ENCODE measurements at regions not wholly inside any gene's neighbourhood (a gene's known extent, or its start where the extent isn't known, plus 50 kb on each side); places are given as distances from the start of the nearest gene placed in this dataset.

GRCh38 chr2:104118889-104119288 is 735.0 kb upstream of the POU3F3 start:
- DNase-seq (ENCODE audit: insufficient read length, low spot score) (no peak), FAIRE-seq (no peak)

DNA sequence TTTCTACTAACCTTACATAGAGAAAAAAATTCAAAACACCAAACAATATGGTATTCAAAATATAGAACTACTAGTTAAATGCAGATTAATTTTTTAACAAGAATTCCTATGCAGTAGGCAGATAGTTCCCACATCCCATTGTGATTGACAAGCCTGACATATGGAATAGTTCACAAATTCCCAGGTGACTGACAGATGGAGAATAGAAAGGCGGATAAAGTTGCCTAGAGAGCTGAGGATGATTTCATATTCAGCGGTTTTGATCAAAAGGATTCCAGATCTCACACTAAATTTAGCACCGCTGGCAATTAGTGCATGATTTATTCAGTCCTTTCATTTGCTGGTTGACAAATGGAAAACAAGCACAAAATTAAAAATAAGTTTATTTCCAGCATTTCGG is 733.7 kb upstream of the POU3F3 start:
- no peak for DNase-seq (ENCODE audit: insufficient read length, low spot score)
- FAIRE-seq = no peak

DNA sequence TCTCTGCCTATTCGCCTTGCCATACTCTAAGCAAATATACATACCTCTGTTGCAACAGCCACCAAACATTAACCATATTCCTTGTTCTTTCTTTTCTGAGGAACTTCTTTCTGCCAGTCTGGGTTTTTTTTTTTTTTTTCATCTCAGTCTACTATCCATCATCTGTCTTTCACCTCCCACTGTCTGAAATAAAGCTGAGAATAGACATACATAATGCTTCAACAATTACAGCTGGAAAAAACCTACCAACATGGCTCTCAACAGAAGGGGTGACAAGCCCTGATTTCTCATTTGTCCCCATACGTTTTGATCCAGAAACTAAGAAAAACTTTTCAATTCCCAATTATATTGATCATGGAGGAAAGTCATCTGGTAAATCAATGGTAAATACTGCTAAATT is 728.8 kb upstream of the POU3F3 start:
- DNase-seq (ENCODE audit: insufficient read length, low spot score) (no peak), FAIRE-seq (no peak)

DNA sequence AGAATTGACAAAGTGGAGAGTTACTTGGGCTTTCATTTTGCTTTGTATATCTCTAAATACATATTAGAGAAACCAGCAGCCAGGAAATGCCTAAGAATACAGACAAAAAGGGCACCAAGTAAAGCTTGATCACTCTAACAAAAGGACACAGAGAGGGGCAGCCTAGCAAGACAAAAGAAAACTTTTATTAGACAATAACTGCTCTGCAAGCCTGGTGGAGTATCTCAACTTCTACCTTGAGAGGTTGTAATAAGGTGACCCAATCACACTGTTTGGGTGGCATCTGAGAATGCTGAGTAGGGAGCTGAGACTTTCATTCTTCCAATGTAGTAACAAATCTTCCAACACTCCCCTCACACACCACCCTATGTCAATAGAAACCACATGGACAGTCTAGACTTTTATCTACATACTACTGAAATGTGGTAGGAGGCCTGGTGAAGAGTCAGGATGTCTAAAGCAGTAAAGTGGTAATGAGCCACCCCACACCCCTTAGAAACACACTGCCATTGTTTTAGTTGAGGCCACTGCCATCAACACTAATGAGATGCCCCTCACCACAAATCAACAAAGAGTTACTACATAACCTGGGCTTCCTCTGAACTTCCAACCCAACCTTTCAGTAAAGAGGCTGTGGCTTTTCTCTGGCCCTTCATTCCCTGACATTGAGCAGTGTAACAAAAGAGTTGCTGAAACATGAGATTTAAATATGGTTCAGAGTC is 726.7 kb upstream of the POU3F3 start:
- no peak for FAIRE-seq
- DNase-seq (ENCODE audit: insufficient read length, low spot score) = no peak

- DNase-seq (ENCODE audit: insufficient read length, low spot score) = no peak
- FAIRE-seq = no peak
These were observed 713.6 kb upstream of the POU3F3 start for GRCh38 chr2:104140361-104140760.

DNA sequence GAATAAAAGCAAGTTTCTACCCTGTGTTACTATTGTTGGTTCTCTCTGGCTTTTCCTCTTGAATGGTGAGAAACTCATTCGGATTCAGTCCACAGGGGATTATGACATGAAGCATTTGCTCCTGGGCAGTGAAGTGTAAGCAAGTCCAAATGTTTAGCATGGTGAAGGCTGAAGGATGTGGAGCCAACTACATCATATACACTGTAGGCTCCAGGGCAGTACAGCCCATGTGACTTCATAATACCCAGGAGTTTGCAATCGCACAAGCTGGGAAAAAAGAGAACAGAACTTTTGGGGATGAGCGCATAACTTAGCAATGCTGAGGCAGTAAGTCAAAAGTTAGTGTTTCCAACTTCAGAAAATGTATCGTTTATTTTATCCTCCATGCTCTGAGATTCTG is 695.7 kb upstream of the POU3F3 start:
- DNase-seq (ENCODE audit: insufficient read length, low spot score) = no peak
- FAIRE-seq = no peak

- DNase-seq (ENCODE audit: insufficient read length, low spot score) = no peak
- no peak for FAIRE-seq
These were observed 690.2 kb upstream of the POU3F3 start for GRCh38 chr2:104163611-104164130.

- DNase-seq (ENCODE audit: insufficient read length, low spot score) = no peak
- no peak for FAIRE-seq
These were observed 689.1 kb upstream of the POU3F3 start for GRCh38 chr2:104164721-104165252.

GRCh38 chr2:104177179-104177578 is 676.7 kb upstream of the POU3F3 start:
- DNase-seq (ENCODE audit: insufficient read length, low spot score) (no peak), FAIRE-seq (no peak)

DNA sequence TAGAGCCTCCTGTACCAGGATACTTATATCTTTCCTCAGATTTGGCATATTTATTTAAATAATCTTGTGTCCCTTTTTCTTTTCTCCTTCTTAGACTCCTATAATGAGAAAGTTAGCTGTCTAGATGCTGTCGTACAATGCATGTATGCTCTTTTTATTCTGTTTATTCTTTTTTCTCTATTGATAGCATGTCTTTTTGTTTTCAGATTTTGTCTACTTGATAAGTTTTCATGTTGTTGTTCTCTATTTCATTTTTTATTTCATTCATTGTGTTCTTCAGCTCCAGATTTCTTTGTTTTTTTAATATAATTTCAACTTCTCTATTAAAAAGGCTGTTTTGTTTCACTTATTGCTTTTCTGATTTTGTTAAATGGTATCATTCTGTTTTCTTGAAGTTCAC is 674.3 kb upstream of the POU3F3 start:
- DNase-seq (ENCODE audit: insufficient read length, low spot score) = no peak
- FAIRE-seq = no peak

GRCh38 chr2:104200533-104201168 is 653.3 kb upstream of the POU3F3 start:
- no peak for DNase-seq (ENCODE audit: insufficient read length, low spot score)
- no peak for FAIRE-seq

- FAIRE-seq = no peak
These were observed 640.2 kb upstream of the POU3F3 start for GRCh38 chr2:104213758-104214157.

DNA sequence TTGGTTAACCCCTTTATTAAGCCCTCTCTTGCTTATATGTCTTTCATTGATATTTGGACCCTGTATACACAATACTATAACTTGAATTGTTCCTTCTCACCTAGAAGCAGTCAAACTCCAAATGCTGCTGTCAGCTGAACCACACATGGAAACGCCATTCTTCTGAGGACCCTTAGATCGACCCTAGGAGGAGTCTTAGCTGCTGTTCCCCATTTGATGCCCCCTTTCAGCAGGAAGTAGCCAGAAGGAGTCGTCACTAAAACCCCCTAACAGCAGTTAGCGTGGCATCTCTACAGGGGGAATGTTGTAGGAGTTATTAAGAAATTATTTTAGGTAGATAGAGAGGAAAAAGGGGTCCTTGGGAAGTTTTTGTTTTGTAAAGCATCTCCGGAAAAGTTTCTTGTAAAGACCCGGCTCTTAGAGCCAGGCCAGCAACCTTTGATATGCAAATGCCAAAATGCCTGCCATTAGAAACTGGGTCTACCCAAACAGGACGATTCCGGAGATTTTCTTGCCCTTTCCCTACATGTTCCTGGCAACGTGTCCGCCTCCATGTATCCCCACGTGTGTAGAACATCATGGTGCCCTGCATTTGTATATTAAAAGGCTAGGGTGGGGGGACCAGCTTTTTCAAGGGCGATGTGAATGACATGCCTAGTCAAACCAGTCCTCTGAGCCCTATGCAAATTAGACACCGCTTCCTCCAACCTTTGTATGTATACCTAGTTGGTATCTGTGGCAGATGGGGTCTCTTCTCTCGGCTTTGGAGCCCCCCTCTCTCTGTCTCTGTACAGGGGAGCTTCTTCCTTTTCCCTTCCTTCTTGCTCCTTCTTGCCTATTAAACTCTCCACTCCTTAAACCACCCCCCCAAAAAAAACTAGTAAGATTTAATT is 638.4 kb upstream of the POU3F3 start:
- DNase-seq (ENCODE audit: insufficient read length, low spot score) (no peak), FAIRE-seq (no peak)

More at GRCh38 chr2:104213758-104214157, 640.2 kb upstream of the POU3F3 start:
- no peak for DNase-seq (ENCODE audit: insufficient read length, low spot score)

DNA sequence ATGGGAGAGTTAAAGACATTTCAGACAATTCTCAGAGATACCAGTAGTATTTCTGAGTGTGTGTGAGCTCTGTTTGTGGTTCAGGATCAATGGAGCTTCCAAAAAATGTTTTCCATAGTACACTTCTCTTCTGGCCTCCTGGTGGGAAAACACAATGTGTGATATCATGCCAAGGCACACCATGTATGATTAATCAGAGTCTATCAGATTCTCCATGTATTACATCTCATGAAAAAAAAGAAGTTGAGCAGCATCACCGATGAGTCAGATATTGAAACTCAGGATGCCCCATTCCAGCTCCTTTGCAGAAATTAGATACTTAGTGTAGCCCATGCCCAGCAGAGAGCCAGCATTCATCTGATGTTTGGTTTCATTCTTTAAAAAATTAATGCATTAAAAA is 620.3 kb upstream of the POU3F3 start:
- no peak for DNase-seq (ENCODE audit: insufficient read length, low spot score)

DNA sequence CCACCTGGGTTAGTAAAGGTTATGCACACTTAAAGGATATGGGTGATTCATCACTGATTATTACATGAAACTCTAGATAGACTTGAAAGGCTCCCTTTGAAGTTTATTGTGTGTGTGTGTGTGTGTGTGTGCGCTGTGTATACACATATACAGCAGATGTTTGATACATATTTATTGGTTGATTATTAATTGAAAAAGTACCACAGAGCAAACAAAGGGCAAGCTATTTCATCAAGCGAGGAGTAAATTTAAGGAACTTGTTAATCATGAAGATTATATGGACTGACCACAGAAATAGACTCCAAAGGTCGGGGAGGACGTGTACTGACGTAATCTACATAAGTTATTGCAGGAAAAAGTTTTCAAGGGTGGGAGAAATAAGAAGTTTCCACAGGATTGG is 617.4 kb upstream of the POU3F3 start:
- FAIRE-seq = no peak
- DNase-seq (ENCODE audit: insufficient read length, low spot score) = no peak

More for the DNA sequence above, 620.3 kb upstream of the POU3F3 start:
- FAIRE-seq = no peak

DNA sequence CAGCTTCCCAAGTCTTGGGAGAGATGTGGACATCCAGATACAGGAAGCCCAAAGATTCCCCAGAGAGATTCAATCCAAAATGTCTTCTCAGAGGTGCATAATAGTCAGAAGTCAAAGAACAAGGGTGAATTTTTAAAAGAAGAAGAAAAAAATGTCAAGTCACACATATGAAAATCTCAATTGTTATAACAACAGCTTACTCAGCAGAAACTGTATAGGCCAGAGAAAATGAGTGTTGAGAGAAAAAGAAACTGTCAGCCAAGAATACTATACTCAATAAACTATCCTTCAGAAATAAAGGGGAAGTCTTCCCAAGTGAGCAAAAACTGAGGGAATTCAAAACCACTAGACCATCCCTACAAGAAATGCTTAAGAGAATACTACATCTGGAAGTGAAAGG is 612.9 kb upstream of the POU3F3 start:
- FAIRE-seq (no peak), DNase-seq (ENCODE audit: insufficient read length, low spot score) (no peak)

- DNase-seq (ENCODE audit: insufficient read length, low spot score) (no peak), FAIRE-seq (no peak)
These were observed 604.3 kb upstream of the POU3F3 start for GRCh38 chr2:104249629-104250028.

- DNase-seq (ENCODE audit: insufficient read length, low spot score) = no peak
- no peak for FAIRE-seq
These were observed 603.3 kb upstream of the POU3F3 start for GRCh38 chr2:104250635-104251034.

GRCh38 chr2:104254017-104254416 is 599.9 kb upstream of the POU3F3 start:
- FAIRE-seq (no peak), DNase-seq (ENCODE audit: insufficient read length, low spot score) (no peak)

DNA sequence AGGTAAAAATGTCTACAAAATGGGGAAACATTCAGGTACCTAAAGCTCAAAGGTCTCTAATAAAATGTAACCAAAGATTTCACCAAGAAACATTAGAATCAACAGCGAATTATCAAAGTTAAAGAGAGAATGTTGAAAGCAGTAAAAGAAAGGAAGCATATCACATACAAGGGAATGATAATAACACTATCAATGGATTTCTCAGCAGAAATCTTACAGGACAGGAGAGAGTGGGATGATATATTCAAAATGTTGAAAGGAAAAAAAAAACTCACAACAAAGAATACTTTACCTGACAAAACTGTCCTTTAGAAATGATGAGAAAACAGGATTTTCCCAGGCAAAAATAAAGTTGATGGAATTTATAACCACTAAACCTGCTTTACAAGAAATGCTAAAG is 591.2 kb upstream of the POU3F3 start:
- FAIRE-seq (no peak), DNase-seq (ENCODE audit: insufficient read length, low spot score) (no peak)

- FAIRE-seq (no peak), DNase-seq (ENCODE audit: insufficient read length, low spot score) (no peak)
These were observed 574.3 kb upstream of the POU3F3 start for GRCh38 chr2:104279646-104280045.

Measured in GM19239 (cell line).